NCI-H1105 (cell line): ENCODE measurements at regions not wholly inside any gene's neighbourhood (a gene's known extent, or its start where the extent isn't known, plus 50 kb on each side); places are given as distances from the start of the nearest gene placed in this dataset.
"Not testable (repeated sequence)": the region's sequence is repeated elsewhere in the genome, so short reads cannot be mapped to it uniquely, and the experiment has no call there.

ENCODE experiments used
- DNase-seq: peaks from one replicate; lab custom pipeline; 2025; lab: John Stamatoyannopoulos, UW

- DNase-seq: not testable (repeated sequence)
Measured at GRCh38 chr9:85077146-85077545, 407.6 kb downstream of the NTRK2 start.
